SK-N-SH treated with all-trans-retinoic acid at 6 μM for 48 hours (cell line): ENCODE measurements at regions not wholly inside any gene's neighbourhood (a gene's known extent, or its start where the extent isn't known, plus 50 kb on each side); places are given as distances from the start of the nearest gene placed in this dataset.

ENCODE experiments used
- ATAC-seq: fragments of 200-7000 bp; cut with Tn5 transposase; 3 replicates; pipeline ENCODE4 v1.9.1; 2020; ENCODE audit warnings: mild to moderate bottlenecking, moderate library complexity
- ARNTL ChIP-seq: fragments of 450-650 bp; formaldehyde crosslinking; IDR thresholded peaks from 2 replicates; pipeline ENCODE4 v1.5.0; 2020; ENCODE audit warnings: low read depth, mild to moderate bottlenecking, moderate library complexity, borderline replicate concordance
- BACH2 ChIP-seq: fragments of 250-450 bp; sonication (Bioruptor Pico); IDR thresholded peaks from 2 replicates; pipeline ENCODE4 v1.9.0; 2021; ENCODE audit warnings: mild to moderate bottlenecking, borderline replicate concordance
- ESRRG ChIP-seq: fragments of 250-450 bp; sonication (Bioruptor Pico); IDR thresholded peaks from 2 replicates; pipeline ENCODE4 v1.6.1; 2021; ENCODE audit warnings: mild to moderate bottlenecking
- GLIS3 ChIP-seq: fragments of 250-450 bp; sonication (Bioruptor Pico); IDR thresholded peaks from 2 replicates; pipeline ENCODE4 v1.5.0; 2020; ENCODE audit warnings: mild to moderate bottlenecking, moderate library complexity
- ISL1 ChIP-seq: fragments of 250-450 bp; sonication (Bioruptor Pico); IDR thresholded peaks from 2 replicates; pipeline ENCODE4 v2.1.2; 2022; ENCODE audit warnings: mild to moderate bottlenecking, moderate library complexity
- OSR1 ChIP-seq: fragments of 250-450 bp; sonication (Bioruptor Pico); IDR thresholded peaks from 2 replicates; pipeline ENCODE4 v1.8.0; 2022; ENCODE audit warnings: moderate library complexity, mild to moderate bottlenecking, inconsistent platforms
- PPARA ChIP-seq: fragments of 250-450 bp; sonication (Bioruptor Pico); IDR thresholded peaks from 2 replicates; pipeline ENCODE4 v1.5.0; 2020; ENCODE audit warnings: mild to moderate bottlenecking, borderline replicate concordance
- RARB ChIP-seq: fragments of 250-450 bp; sonication (Bioruptor Pico); IDR thresholded peaks from 2 replicates; pipeline ENCODE4 v1.8.0; 2021; ENCODE audit warnings: mild to moderate bottlenecking, moderate library complexity
- SNAI2 ChIP-seq: fragments of 250-450 bp; sonication (Bioruptor Pico); IDR thresholded peaks from 2 replicates; pipeline ENCODE4 v1.5.0; 2020; ENCODE audit warnings: mild to moderate bottlenecking, moderate library complexity
- TOX ChIP-seq: fragments of 250-450 bp; sonication (Bioruptor Pico); IDR thresholded peaks from 2 replicates; pipeline ENCODE4 v1.8.0; 2021; ENCODE audit warnings: mild to moderate bottlenecking, moderate library complexity, borderline replicate concordance
- ZC3H10 ChIP-seq: fragments of 250-450 bp; sonication (Bioruptor Pico); IDR thresholded peaks from 2 replicates; pipeline ENCODE4 v1.5.1; 2021; ENCODE audit warnings: mild to moderate bottlenecking, moderate library complexity
- ZFP3 ChIP-seq: fragments of 250-450 bp; sonication (Bioruptor Pico); IDR thresholded peaks from 2 replicates; pipeline ENCODE4 v1.5.0; 2020; ENCODE audit warnings: mild to moderate bottlenecking, moderate library complexity
- ZFP30 ChIP-seq: fragments of 450-650 bp; formaldehyde crosslinking; IDR thresholded peaks from 2 replicates; pipeline ENCODE4 v1.5.0; 2022; ENCODE audit warnings: mild to moderate bottlenecking, moderate library complexity
- ZNF565 ChIP-seq: fragments of 450-650 bp; formaldehyde crosslinking; conservative IDR thresholded peaks from 2 replicates; pipeline ENCODE4 v1.5.0; 2020; ENCODE audit warnings: low read depth, mild to moderate bottlenecking, moderate library complexity
- ZNF70 ChIP-seq: fragments of 450-650 bp; formaldehyde crosslinking; IDR thresholded peaks from 2 replicates; pipeline ENCODE4 v1.5.0; 2020; ENCODE audit warnings: mild to moderate bottlenecking, moderate library complexity
- TF ChIP-seq, protein P1 (sequence below): fragments of 250-450 bp; sonication (Bioruptor Pico); IDR thresholded peaks from 2 replicates; pipeline ENCODE4 v1.5.0; 2020; ENCODE audit warnings: mild to moderate bottlenecking, moderate library complexity
- TF ChIP-seq, protein P2 (sequence below): fragments of 250-450 bp; sonication (Bioruptor Pico); IDR thresholded peaks from 2 replicates; pipeline ENCODE4 v1.5.1; 2021; ENCODE audit warnings: mild to moderate bottlenecking, moderate library complexity
- TF ChIP-seq, protein P3 (sequence below): fragments of 250-450 bp; sonication (Bioruptor Pico); IDR thresholded peaks from 2 replicates; pipeline ENCODE4 v1.8.0; 2021; ENCODE audit warnings: low read depth, mild to moderate bottlenecking, moderate library complexity, borderline replicate concordance
- TF ChIP-seq, protein P4 (sequence below): fragments of 250-450 bp; sonication (Bioruptor Pico); IDR thresholded peaks from 2 replicates; pipeline ENCODE4 v1.8.0; 2020; ENCODE audit warnings: mild to moderate bottlenecking, moderate library complexity, borderline replicate concordance

DNA sequence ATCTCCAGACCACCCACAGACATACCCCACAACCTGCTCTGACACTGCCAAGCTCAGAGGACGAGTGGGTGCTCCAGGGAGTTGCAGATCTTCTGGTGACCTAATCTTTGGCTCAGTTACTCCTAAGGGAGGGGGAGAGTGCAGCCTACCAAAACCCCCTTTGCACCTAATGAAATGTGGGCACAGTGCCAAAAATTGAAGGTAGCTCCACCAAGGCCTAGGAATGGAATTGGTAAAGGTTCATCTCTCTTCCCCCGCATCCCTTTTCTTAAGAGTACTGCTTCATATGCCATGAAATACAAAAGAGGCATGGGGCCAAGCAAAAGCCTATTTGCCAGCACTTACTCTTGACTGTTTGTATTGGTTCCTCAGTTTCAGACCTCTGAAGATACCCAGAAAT lies 491.0 kb downstream of the NAF1 start:
- no peak for TF ChIP-seq ARNTL (CRISPR knock-in tag)
- no peak for TF ChIP-seq SNAI2 (CRISPR knock-in tag)
- no peak for ATAC-seq

- TF ChIP-seq, protein P1, sequence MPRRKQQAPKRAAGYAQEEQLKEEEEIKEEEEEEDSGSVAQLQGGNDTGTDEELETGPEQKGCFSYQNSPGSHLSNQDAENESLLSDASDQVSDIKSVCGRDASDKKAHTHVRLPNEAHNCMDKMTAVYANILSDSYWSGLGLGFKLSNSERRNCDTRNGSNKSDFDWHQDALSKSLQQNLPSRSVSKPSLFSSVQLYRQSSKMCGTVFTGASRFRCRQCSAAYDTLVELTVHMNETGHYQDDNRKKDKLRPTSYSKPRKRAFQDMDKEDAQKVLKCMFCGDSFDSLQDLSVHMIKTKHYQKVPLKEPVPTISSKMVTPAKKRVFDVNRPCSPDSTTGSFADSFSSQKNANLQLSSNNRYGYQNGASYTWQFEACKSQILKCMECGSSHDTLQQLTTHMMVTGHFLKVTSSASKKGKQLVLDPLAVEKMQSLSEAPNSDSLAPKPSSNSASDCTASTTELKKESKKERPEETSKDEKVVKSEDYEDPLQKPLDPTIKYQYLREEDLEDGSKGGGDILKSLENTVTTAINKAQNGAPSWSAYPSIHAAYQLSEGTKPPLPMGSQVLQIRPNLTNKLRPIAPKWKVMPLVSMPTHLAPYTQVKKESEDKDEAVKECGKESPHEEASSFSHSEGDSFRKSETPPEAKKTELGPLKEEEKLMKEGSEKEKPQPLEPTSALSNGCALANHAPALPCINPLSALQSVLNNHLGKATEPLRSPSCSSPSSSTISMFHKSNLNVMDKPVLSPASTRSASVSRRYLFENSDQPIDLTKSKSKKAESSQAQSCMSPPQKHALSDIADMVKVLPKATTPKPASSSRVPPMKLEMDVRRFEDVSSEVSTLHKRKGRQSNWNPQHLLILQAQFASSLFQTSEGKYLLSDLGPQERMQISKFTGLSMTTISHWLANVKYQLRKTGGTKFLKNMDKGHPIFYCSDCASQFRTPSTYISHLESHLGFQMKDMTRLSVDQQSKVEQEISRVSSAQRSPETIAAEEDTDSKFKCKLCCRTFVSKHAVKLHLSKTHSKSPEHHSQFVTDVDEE (CRISPR knock-in tag) = no peak
- TF ChIP-seq ZNF70 (CRISPR knock-in tag) (no peak), OSR1 (CRISPR knock-in tag) (no peak), ISL1 (CRISPR knock-in tag) (no peak)
- TF ChIP-seq, all 23 proteins: peak for 0
- no peak for ATAC-seq
Observed at GRCh38 chr4:162661913-162662312, 498.1 kb upstream of the FSTL5 start.

- no peak for TF ChIP-seq OSR1 (CRISPR knock-in tag)
- no peak for TF ChIP-seq TOX (CRISPR knock-in tag)
- no peak for TF ChIP-seq ZNF70 (CRISPR knock-in tag)
- TF ChIP-seq ISL1 (CRISPR knock-in tag) = no peak
- no peak for TF ChIP-seq ESRRG (CRISPR knock-in tag)
- no peak for TF ChIP-seq GLIS3 (CRISPR knock-in tag)
- TF ChIP-seq ZC3H10 (CRISPR knock-in tag) = no peak
- no peak for TF ChIP-seq BACH2
- TF ChIP-seq, protein P2, sequence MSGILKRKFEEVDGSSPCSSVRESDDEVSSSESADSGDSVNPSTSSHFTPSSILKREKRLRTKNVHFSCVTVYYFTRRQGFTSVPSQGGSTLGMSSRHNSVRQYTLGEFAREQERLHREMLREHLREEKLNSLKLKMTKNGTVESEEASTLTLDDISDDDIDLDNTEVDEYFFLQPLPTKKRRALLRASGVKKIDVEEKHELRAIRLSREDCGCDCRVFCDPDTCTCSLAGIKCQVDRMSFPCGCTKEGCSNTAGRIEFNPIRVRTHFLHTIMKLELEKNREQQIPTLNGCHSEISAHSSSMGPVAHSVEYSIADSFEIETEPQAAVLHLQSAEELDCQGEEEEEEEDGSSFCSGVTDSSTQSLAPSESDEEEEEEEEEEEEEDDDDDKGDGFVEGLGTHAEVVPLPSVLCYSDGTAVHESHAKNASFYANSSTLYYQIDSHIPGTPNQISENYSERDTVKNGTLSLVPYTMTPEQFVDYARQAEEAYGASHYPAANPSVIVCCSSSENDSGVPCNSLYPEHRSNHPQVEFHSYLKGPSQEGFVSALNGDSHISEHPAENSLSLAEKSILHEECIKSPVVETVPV (CRISPR knock-in tag) = no peak
- no peak for TF ChIP-seq RARB (CRISPR knock-in tag)
- TF ChIP-seq, protein P3, sequence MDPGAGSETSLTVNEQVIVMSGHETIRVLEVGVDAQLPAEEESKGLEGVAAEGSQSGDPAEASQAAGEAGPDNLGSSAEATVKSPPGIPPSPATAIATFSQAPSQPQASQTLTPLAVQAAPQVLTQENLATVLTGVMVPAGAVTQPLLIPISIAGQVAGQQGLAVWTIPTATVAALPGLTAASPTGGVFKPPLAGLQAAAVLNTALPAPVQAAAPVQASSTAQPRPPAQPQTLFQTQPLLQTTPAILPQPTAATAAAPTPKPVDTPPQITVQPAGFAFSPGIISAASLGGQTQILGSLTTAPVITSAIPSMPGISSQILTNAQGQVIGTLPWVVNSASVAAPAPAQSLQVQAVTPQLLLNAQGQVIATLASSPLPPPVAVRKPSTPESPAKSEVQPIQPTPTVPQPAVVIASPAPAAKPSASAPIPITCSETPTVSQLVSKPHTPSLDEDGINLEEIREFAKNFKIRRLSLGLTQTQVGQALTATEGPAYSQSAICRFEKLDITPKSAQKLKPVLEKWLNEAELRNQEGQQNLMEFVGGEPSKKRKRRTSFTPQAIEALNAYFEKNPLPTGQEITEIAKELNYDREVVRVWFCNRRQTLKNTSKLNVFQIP (CRISPR knock-in tag) = no peak
- TF ChIP-seq ZFP30 = no peak
- TF ChIP-seq, protein P4, sequence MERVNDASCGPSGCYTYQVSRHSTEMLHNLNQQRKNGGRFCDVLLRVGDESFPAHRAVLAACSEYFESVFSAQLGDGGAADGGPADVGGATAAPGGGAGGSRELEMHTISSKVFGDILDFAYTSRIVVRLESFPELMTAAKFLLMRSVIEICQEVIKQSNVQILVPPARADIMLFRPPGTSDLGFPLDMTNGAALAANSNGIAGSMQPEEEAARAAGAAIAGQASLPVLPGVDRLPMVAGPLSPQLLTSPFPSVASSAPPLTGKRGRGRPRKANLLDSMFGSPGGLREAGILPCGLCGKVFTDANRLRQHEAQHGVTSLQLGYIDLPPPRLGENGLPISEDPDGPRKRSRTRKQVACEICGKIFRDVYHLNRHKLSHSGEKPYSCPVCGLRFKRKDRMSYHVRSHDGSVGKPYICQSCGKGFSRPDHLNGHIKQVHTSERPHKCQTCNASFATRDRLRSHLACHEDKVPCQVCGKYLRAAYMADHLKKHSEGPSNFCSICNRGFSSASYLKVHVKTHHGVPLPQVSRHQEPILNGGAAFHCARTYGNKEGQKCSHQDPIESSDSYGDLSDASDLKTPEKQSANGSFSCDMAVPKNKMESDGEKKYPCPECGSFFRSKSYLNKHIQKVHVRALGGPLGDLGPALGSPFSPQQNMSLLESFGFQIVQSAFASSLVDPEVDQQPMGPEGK = no peak
- no peak for TF ChIP-seq ZNF565 (CRISPR knock-in tag)
- TF ChIP-seq, protein P1 (CRISPR knock-in tag) = no peak
- no peak for TF ChIP-seq PPARA
- TF ChIP-seq ZFP3 = no peak
- TF ChIP-seq, all 23 proteins: peak for 0
- ATAC-seq = no peak
Observed at GRCh38 chr4:162659716-162660115, 495.9 kb upstream of the FSTL5 start.

- no peak for ATAC-seq
Observed at GRCh38 chr4:162657966-162658365, 494.2 kb upstream of the FSTL5 start.

More at GRCh38 chr4:162657966-162658365, 494.2 kb upstream of the FSTL5 start:
- TF ChIP-seq BACH2 (no peak), GLIS3 (CRISPR knock-in tag) (no peak), PPARA (no peak), ZNF565 (CRISPR knock-in tag) (no peak)
- TF ChIP-seq, protein P2 (CRISPR knock-in tag) = no peak
- TF ChIP-seq, all 23 proteins: peak for 0
